ENCODE measurements at regions not wholly inside any gene's neighbourhood (a gene's known extent, or its start where the extent isn't known, plus 50 kb on each side); places are given as distances from the start of the nearest gene placed in this dataset.

DNA sequence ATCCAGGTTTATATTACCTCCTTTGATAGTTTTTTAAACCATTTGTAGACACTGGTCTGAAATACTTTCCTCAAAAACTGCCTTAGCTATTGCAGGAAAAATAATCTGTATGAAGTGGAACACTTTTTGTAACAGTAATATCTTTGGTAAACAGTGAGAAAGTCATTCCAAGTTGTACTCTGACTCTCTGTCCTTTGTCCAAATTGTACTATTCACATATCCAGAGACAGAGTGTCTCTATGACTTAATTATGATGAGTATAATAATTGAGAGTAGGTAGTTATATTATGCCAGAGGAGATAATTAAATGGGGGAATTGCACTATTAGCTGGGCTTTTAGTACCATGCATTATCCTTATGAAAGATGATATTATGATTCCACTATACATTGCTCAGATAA is 112.6 kb upstream of the LCORL start:
- TF ChIP-seq EP300 (IDR thresholded peaks at IDR 0.05) (no peak), POLR2A (IDR thresholded peaks at IDR 0.05) (no peak), CTCF (IDR thresholded peaks at IDR 0.05) (no peak)

GRCh38 chr4:18130256-18130655 is 108.7 kb upstream of the LCORL start:
- TF ChIP-seq CTCF (IDR thresholded peaks at IDR 0.05), result no peak
- no peak for TF ChIP-seq POLR2A (IDR thresholded peaks at IDR 0.05)
- no peak for TF ChIP-seq EP300 (IDR thresholded peaks at IDR 0.05)
- DNase-seq, result no peak
- Histone ChIP-seq H3K9me3 (no peaks in the 10 kb centered on the region), H3K27me3 (no peaks in the 10 kb centered on the region), H3K4me1 (ENCODE audit: insufficient read depth) (no peaks in the 10 kb centered on the region), H3K4me3 (no peak overlapping the region), H3K27ac (no peak overlapping the region), H3K36me3 (no peaks in the 10 kb centered on the region)
- 85 to 96% (median 91%) methylated on average over 3 of the region's 3 CpGs for WGBS, 3 donors
- intact Hi-C loops (cut with DNase I), result no loop called here

More for the DNA sequence above, 112.6 kb upstream of the LCORL start:
- Histone ChIP-seq H3K36me3 (no peaks in the 10 kb centered on the region), H3K4me3 (no peak overlapping the region), H3K27ac (no peak overlapping the region), H3K27me3 (no peaks in the 10 kb centered on the region), H3K9me3 (no peaks in the 10 kb centered on the region), H3K4me1 (ENCODE audit: insufficient read depth) (no peaks in the 10 kb centered on the region)
- intact Hi-C loops (cut with DNase I), result no loop called here
- DNase-seq, result no peak

DNA sequence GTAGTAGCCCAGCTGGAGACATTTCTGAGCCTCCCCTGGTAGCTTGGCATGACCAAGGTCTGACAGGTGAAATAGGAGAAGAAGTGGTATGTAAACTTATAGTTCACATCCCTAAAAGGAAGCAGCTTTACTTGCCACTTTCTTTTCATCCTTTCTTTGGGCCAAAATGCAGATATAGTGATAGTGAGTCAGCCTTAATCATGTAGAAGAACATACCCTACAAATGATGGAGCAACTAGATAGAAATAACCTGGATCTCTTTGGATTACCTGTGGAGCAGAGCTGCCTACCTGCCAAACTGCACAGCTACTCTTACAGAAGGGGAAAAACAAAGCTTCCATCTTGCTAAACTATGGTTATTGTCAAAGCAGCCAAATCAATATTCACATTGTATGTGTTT is 106.7 kb upstream of the LCORL start:
- H3K36me3 ChIP-seq, result no peaks in the 10 kb centered on the region

DNA sequence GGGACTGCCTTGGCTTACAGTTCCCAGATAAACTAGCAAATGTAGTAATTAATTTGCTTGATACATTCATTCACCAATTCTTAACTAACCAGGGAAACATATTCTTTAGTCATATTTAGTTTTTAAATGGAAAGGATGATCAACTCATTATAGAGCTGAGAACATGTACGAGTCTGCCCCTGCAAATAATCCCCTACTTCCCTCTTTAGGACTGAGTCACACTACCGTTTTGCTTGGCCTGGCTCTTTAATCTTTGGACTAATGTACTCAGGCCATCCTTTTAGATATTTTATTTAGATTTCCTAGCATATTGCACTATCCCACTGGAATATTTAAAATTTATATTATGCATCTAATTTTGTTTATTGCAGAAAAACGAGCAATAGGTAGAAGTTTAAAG is 105.5 kb upstream of the LCORL start:
- no peaks in the 10 kb centered on the region for H3K9me3 ChIP-seq
- WGBS, 3 donors, result 70 to 75% (median 71%) methylated on average over 3 of the region's 3 CpGs
- DNase-seq, result no peak
- H3K27ac ChIP-seq, result no peak overlapping the region
- no peaks in the 10 kb centered on the region for H3K27me3 ChIP-seq
- no peak overlapping the region for H3K4me3 ChIP-seq
- H3K36me3 ChIP-seq, result no peaks in the 10 kb centered on the region
- intact Hi-C loops (cut with DNase I), result no loop called here
- H3K4me1 ChIP-seq (ENCODE audit: insufficient read depth), result no peaks in the 10 kb centered on the region
- no peak for TF ChIP-seq CTCF (IDR thresholded peaks at IDR 0.05)

More for the DNA sequence above, 106.7 kb upstream of the LCORL start:
- H3K27me3 ChIP-seq, result no peaks in the 10 kb centered on the region
- intact Hi-C loops (cut with DNase I), result no loop called here
- DNase-seq, result no peak
- no peak overlapping the region for H3K4me3 ChIP-seq
- H3K4me1 ChIP-seq (ENCODE audit: insufficient read depth), result no peaks in the 10 kb centered on the region
- no peak overlapping the region for H3K27ac ChIP-seq
- no peaks in the 10 kb centered on the region for H3K9me3 ChIP-seq
- TF ChIP-seq POLR2A (IDR thresholded peaks at IDR 0.05) (no peak), CTCF (IDR thresholded peaks at IDR 0.05) (no peak)

- no peak for TF ChIP-seq POLR2A (IDR thresholded peaks at IDR 0.05)
- intact Hi-C loops (cut with DNase I), result no loop called here
- Histone ChIP-seq H3K27me3 (no peaks in the 10 kb centered on the region), H3K36me3 (no peaks in the 10 kb centered on the region), H3K27ac (no peak overlapping the region), H3K4me3 (no peak overlapping the region), H3K9me3 (no peaks in the 10 kb centered on the region), H3K4me1 (ENCODE audit: insufficient read depth) (no peaks in the 10 kb centered on the region)
- 67 to 91% (median 87%) methylated on average over 2 of the region's 2 CpGs for WGBS, 3 donors
- no peak for DNase-seq
Measured at GRCh38 chr4:18113710-18114331, 92.3 kb upstream of the LCORL start.
